Stimulated activated CD4-positive, alpha-beta T cell treated with anti-CD3 and anti-CD28 coated beads, TNF-alpha, amount 100 ng/mL, for 48 hours (primary cell): ENCODE measurements at regions not wholly inside any gene's neighbourhood (a gene's known extent, or its start where the extent isn't known, plus 50 kb on each side); places are given as distances from the start of the nearest gene placed in this dataset.

Source experiments
- DNase-seq, 3 donors: peaks; one replicate each; pipeline ENCODE4 v3.0.0-alpha.2; 2020; ENCODE audit warnings: low read depth in 3 of 3

DNA sequence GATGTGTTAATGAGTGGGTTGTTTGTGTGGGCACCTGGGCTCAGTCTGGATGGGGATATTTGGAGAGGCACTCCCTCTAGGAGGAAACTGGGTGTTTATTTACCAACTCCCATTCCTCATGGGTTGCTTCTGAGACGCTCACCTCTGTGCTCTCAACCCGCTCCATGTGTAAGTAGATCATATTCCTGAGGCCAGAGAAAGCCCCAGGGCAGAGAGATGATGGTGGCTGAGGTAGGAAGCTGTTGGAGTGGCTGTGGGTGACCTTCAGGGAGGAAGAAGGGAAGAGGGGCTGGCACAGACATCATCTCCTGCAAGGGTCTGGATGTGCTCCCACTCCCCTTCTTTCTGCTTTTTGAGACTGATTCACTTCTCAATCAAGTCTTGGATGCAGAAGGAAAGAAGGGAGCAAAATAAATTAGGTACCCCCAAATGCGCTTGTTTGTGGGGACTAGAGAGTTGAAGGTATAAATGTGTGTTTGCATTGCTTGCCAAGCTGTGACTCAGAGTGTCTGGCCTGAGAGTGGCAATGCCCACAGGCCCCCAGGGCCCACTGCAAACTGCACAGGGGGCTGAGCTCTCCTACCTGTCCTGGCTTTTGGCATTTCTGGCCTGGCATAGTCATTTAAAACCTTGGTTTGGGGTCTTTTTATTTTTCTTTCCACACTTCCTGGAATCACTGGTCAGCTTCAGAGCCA is 57.2 kb upstream of the TNP1 start:
- DNase-seq, result no peak

DNA sequence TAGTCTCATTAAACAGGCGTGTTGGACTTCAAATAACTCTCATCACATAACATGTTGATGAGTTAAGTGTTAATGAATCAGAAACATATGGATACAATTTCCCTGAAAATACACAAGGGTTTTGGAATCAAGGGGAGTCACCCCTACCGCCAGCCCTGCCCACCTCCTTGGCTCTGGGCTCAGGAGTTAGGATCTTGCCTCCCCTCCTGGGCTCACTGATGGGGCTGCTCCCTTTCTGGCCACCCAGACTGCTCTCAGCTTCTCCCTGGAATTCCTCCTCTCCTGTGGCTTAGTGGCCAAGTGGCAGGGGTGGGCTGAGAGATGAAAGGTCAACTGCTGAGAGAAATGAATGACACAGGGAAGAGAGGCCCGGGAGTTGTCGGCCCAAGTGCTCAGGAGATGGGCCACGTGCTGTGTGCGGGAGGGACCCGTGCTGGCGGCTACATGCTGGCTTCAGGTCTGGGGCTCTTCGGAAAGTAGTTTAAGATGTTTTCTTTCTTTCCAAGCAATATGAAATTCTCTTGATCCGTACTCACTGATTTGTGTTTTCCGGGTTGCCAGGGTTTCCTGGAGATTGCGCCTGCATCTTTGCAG is 55.8 kb upstream of the TNP1 start:
- DNase-seq, result no peak

DNA sequence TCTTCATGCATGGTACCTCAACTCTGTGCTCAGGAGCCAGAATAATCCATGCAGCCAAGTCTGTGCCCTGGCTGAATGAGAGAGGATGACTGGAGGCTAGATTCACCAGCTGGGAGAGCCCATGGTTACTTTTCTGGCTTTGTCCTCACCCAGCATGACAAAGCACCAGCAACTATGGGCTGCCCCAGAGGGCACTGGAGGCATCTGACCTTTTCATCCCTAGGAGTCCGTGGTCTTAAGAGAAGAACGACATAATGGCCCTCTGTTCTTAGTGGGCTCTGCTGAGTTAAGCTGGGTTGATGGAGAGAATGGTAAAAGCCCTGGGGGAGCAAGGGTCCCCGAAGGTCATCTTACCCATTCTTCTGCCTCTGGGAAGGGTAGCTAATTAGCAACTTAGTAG is 54.6 kb upstream of the TNP1 start:
- DNase-seq, result no peak

DNA sequence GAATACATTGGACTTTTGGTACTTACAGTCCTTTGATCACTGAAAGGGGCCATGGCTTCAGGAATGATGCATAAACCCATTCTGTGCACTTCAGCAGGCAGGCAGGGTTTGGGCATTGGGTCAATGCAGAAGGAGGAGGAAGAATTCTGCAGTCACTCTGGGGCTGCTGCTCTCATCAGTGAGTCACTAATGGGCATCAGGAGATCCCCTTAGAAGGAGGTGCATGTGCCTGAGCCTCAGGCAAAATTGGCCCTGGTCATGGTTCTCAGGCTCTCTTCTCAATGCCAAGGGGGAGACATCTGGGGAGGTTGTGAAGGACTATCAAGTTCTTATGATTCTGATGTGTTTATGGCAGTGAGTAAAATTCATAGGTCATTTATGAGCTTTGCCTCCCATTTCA is 52.0 kb upstream of the TNP1 start:
- no peak for DNase-seq

DNA sequence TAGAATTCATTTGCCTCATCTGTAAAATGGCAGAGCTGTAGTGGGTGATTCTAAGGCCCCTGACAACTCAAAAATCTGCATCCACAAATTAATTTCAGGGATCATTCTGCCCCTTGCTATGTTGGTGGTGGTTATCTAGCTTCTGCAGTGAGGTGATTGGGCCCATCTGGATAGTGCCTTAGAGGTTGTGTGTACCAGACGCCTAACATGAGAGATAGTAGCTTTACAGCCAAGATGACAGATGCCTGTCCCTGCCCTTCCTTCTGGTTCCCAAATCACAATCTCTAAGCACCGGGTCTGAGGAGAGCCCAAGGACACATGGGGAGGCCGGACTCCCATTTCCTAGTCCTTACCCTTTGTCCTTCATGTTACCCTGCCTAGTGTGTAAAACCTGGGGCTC is 51.1 kb upstream of the TNP1 start:
- DNase-seq, result no peak

GRCh38 chr2:216909541-216910210 is 49.8 kb upstream of the TNP1 start:
- no peak for DNase-seq
